SJSA1 (cell line): ENCODE measurements at regions not wholly inside any gene's neighbourhood (a gene's known extent, or its start where the extent isn't known, plus 50 kb on each side); places are given as distances from the start of the nearest gene placed in this dataset.

Experiments used
- DNase-seq, 2 experiments: peaks; one replicate each; pipeline ENCODE4 v3.0.0-alpha.2; 2015 to 2020; ENCODE audit warnings: low spot score in 2 of 2, low read depth in 1 of 2
- H3K27ac ChIP-seq: fragments of 250-450 bp; sonication (Bioruptor Pico); 2 replicates; pipeline ENCODE4 v1.5.1; 2020; ENCODE audit warnings: mild to moderate bottlenecking, moderate library complexity
- H3K27me3 ChIP-seq: fragments of 250-450 bp; sonication (Bioruptor Pico); replicated peaks from 2 replicates; pipeline ENCODE4 v1.5.1; 2020; ENCODE audit warnings: mild to moderate bottlenecking, moderate library complexity
- H3K36me3 ChIP-seq: fragments of 250-450 bp; sonication (Bioruptor Pico); 2 replicates; pipeline ENCODE4 v1.5.1; 2020; ENCODE audit warnings: mild to moderate bottlenecking
- H3K4me1 ChIP-seq: fragments of 250-450 bp; sonication (Bioruptor Pico); replicated peaks from 2 replicates; pipeline ENCODE4 v1.6.1; 2021; ENCODE audit warnings: mild to moderate bottlenecking
- H3K4me3 ChIP-seq: fragments of 250-450 bp; sonication (Bioruptor Pico); 2 replicates; pipeline ENCODE4 v1.5.1; 2020; ENCODE audit warnings: mild to moderate bottlenecking
- H3K9me3 ChIP-seq: fragments of 250-450 bp; sonication (Bioruptor Pico); replicated peaks from 2 replicates; pipeline ENCODE4 v1.5.1; 2020; ENCODE audit warnings: mild to moderate bottlenecking

- Histone ChIP-seq H3K9me3 (peaks cover 14% of the 10 kb centered on the region), H3K4me1 (no peaks in the 10 kb centered on the region), H3K27ac (no peak overlapping the region), H3K4me3 (no peak overlapping the region), H3K36me3 (no peaks in the 10 kb centered on the region), H3K27me3 (no peaks in the 10 kb centered on the region)
- DNase-seq = no peak
These were observed 531.3 kb upstream of the MKI67 start for GRCh38 chr10:128657548-128657947.

GRCh38 chr10:128660726-128661125 is 534.5 kb upstream of the MKI67 start:
- no peak overlapping the region for H3K4me3 ChIP-seq
- H3K9me3 ChIP-seq = peaks cover 11% of the 10 kb centered on the region
- H3K27me3 ChIP-seq = no peaks in the 10 kb centered on the region
- H3K4me1 ChIP-seq = no peaks in the 10 kb centered on the region
- H3K27ac ChIP-seq = no peak overlapping the region
- H3K36me3 ChIP-seq = no peaks in the 10 kb centered on the region
- no peak for DNase-seq

GRCh38 chr10:128661404-128662197 is 535.4 kb upstream of the MKI67 start:
- H3K27me3 ChIP-seq = no peaks in the 10 kb centered on the region
- DNase-seq = no peak
- peaks cover 11% of the 10 kb centered on the region for H3K9me3 ChIP-seq
- no peaks in the 10 kb centered on the region for H3K4me1 ChIP-seq
- H3K4me3 ChIP-seq = no peak overlapping the region
- no peak overlapping the region for H3K27ac ChIP-seq
- no peaks in the 10 kb centered on the region for H3K36me3 ChIP-seq

- no peaks in the 10 kb centered on the region for H3K4me1 ChIP-seq
- no peak overlapping the region for H3K27ac ChIP-seq
- peaks cover 11% of the 10 kb centered on the region for H3K9me3 ChIP-seq
- no peak for DNase-seq
- H3K36me3 ChIP-seq = no peaks in the 10 kb centered on the region
- H3K27me3 ChIP-seq = no peaks in the 10 kb centered on the region
- no peak overlapping the region for H3K4me3 ChIP-seq
These were observed 536.3 kb upstream of the MKI67 start for GRCh38 chr10:128662520-128662919.

- Histone ChIP-seq H3K4me3 (no peak overlapping the region), H3K27me3 (no peaks in the 10 kb centered on the region), H3K9me3 (peaks cover 11% of the 10 kb centered on the region), H3K36me3 (no peaks in the 10 kb centered on the region), H3K27ac (no peak overlapping the region), H3K4me1 (no peaks in the 10 kb centered on the region)
- DNase-seq = no peak
These were observed 538.5 kb upstream of the MKI67 start for GRCh38 chr10:128664729-128665128.

GRCh38 chr10:128675405-128675804 is 549.2 kb upstream of the MKI67 start:
- no peaks in the 10 kb centered on the region for H3K36me3 ChIP-seq
- no peaks in the 10 kb centered on the region for H3K4me1 ChIP-seq
- no peaks in the 10 kb centered on the region for H3K27me3 ChIP-seq
- no peak overlapping the region for H3K4me3 ChIP-seq
- DNase-seq = no peak
- H3K27ac ChIP-seq = no peak overlapping the region
- peaks cover 2% of the 10 kb centered on the region for H3K9me3 ChIP-seq

- H3K4me3 ChIP-seq = no peak overlapping the region
- no peaks in the 10 kb centered on the region; the same call in none of the 2 replicates for H3K9me3 ChIP-seq
- no peaks in the 10 kb centered on the region for H3K27me3 ChIP-seq
- no peaks in the 10 kb centered on the region for H3K36me3 ChIP-seq
- no peak overlapping the region for H3K27ac ChIP-seq
- H3K4me1 ChIP-seq = no peaks in the 10 kb centered on the region
- DNase-seq = no peak
These were observed 553.9 kb upstream of the MKI67 start for GRCh38 chr10:128680116-128680515.

GRCh38 chr10:128684215-128684614 is 558.0 kb upstream of the MKI67 start:
- Histone ChIP-seq H3K4me3 (no peak overlapping the region), H3K36me3 (no peaks in the 10 kb centered on the region), H3K27me3 (no peaks in the 10 kb centered on the region), H3K4me1 (no peaks in the 10 kb centered on the region), H3K9me3 (peaks cover 2% of the 10 kb centered on the region; the same call in 1 of the 2 replicates), H3K27ac (no peak overlapping the region)
- DNase-seq = no peak

- Histone ChIP-seq H3K27ac (no peak overlapping the region), H3K4me3 (no peak overlapping the region), H3K9me3 (peaks cover 4% of the 10 kb centered on the region; the same call in 1 of the 2 replicates), H3K27me3 (no peaks in the 10 kb centered on the region), H3K4me1 (no peaks in the 10 kb centered on the region), H3K36me3 (no peaks in the 10 kb centered on the region)
- DNase-seq = no peak
These were observed 560.5 kb upstream of the MKI67 start for GRCh38 chr10:128686630-128687278.

GRCh38 chr10:128687408-128687807 is 561.2 kb upstream of the MKI67 start:
- H3K4me1 ChIP-seq = no peaks in the 10 kb centered on the region
- peaks cover 7% of the 10 kb centered on the region; the same call in 1 of the 2 replicates for H3K9me3 ChIP-seq
- no peaks in the 10 kb centered on the region for H3K27me3 ChIP-seq
- no peak overlapping the region for H3K4me3 ChIP-seq
- no peak overlapping the region for H3K27ac ChIP-seq
- no peaks in the 10 kb centered on the region for H3K36me3 ChIP-seq
- DNase-seq = no peak

GRCh38 chr10:128687927-128688549 is 561.8 kb upstream of the MKI67 start:
- no peaks in the 10 kb centered on the region for H3K27me3 ChIP-seq
- H3K27ac ChIP-seq = no peak overlapping the region
- H3K4me3 ChIP-seq = no peak overlapping the region
- no peak for DNase-seq
- no peaks in the 10 kb centered on the region for H3K4me1 ChIP-seq
- H3K9me3 ChIP-seq = peaks cover 7% of the 10 kb centered on the region; the same call in 1 of the 2 replicates
- H3K36me3 ChIP-seq = no peaks in the 10 kb centered on the region

- no peak for DNase-seq
- Histone ChIP-seq H3K27me3 (no peaks in the 10 kb centered on the region), H3K9me3 (peaks cover 7% of the 10 kb centered on the region; the same call in 1 of the 2 replicates)
These were observed 563.4 kb upstream of the MKI67 start for GRCh38 chr10:128689667-128690066.

GRCh38 chr10:128693493-128694131 is 567.4 kb upstream of the MKI67 start:
- Histone ChIP-seq H3K36me3 (no peaks in the 10 kb centered on the region), H3K4me3 (no peak overlapping the region), H3K4me1 (no peaks in the 10 kb centered on the region), H3K9me3 (peaks cover 5% of the 10 kb centered on the region), H3K27ac (no peak overlapping the region), H3K27me3 (no peaks in the 10 kb centered on the region)
- no peak for DNase-seq

More at GRCh38 chr10:128689667-128690066, 563.4 kb upstream of the MKI67 start:
- Histone ChIP-seq H3K4me1 (no peaks in the 10 kb centered on the region), H3K27ac (no peak overlapping the region), H3K36me3 (no peaks in the 10 kb centered on the region), H3K4me3 (no peak overlapping the region)
